M059J (cell line): ENCODE measurements at regions not wholly inside any gene's neighbourhood (a gene's known extent, or its start where the extent isn't known, plus 50 kb on each side); places are given as distances from the start of the nearest gene placed in this dataset.
"Not testable (repeated sequence)": the region's sequence is repeated elsewhere in the genome, so short reads cannot be mapped to it uniquely, and the experiment has no call there.

Experiments
- DNase-seq: peaks from one replicate; pipeline ENCODE4 v3.0.0-alpha.2; 2012; ENCODE audit warnings: low read depth

GRCh38 chr6:164378330-164378729 is 931.1 kb downstream of the C6orf118 start:
- DNase-seq: no peak

GRCh38 chr6:164377348-164377918 is 932.0 kb downstream of the C6orf118 start:
- DNase-seq: no peak

GRCh38 chr6:164370773-164371172 is 938.6 kb downstream of the C6orf118 start:
- no peak for DNase-seq

GRCh38 chr6:164359441-164359840 is 944.9 kb downstream of the QKI start:
- no peak for DNase-seq

GRCh38 chr6:164359036-164359435 is 944.5 kb downstream of the QKI start:
- DNase-seq: no peak

GRCh38 chr6:164356814-164357213 is 942.3 kb downstream of the QKI start:
- no peak for DNase-seq

- no peak for DNase-seq
Observed at GRCh38 chr6:164347455-164347854, 932.9 kb downstream of the QKI start.

- DNase-seq: no peak
Observed at GRCh38 chr6:164346631-164347030, 932.1 kb downstream of the QKI start.

GRCh38 chr6:164345806-164346496 is 931.4 kb downstream of the QKI start:
- DNase-seq: no peak

- DNase-seq: no peak
Observed at GRCh38 chr6:164345327-164345726, 930.8 kb downstream of the QKI start.

GRCh38 chr6:164344801-164345291 is 930.3 kb downstream of the QKI start:
- no peak for DNase-seq

GRCh38 chr6:164339442-164339841 is 924.9 kb downstream of the QKI start:
- not testable (repeated sequence) for DNase-seq

- DNase-seq: no peak
Observed at GRCh38 chr6:164337925-164338397, 923.4 kb downstream of the QKI start.

- DNase-seq: no peak
Observed at GRCh38 chr6:164337024-164337924, 922.8 kb downstream of the QKI start.

GRCh38 chr6:164336455-164336854 is 921.9 kb downstream of the QKI start:
- DNase-seq: no peak

GRCh38 chr6:164331026-164331425 is 916.5 kb downstream of the QKI start:
- DNase-seq: no peak

- DNase-seq: no peak
Observed at GRCh38 chr6:164325168-164325567, 910.6 kb downstream of the QKI start.

GRCh38 chr6:164322533-164322932 is 908.0 kb downstream of the QKI start:
- peak; percentile 40 for DNase-seq

GRCh38 chr6:164321297-164321696 is 906.8 kb downstream of the QKI start:
- no peak for DNase-seq

- DNase-seq: no peak
Observed at GRCh38 chr6:164315376-164315775, 900.9 kb downstream of the QKI start.

GRCh38 chr6:164308339-164308738 is 893.8 kb downstream of the QKI start:
- no peak for DNase-seq
